GM19043 (cell line): ENCODE measurements at regions not wholly inside any gene's neighbourhood (a gene's known extent, or its start where the extent isn't known, plus 50 kb on each side); places are given as distances from the start of the nearest gene placed in this dataset.
A peak's percentile ranks its signal among the peaks of the same experiment; 100 is the strongest.
"Not testable (repeated sequence)": the region's sequence is repeated elsewhere in the genome, so short reads cannot be mapped to it uniquely, and the experiment has no call there.

Source experiments
- ATAC-seq: cut with Tn5 transposase; IDR thresholded peaks from one replicate; pipeline ENCODE4 v1.9.1; 2021; ENCODE audit warnings: low read depth; ENCODE audit not compliant: unreplicated experiment

DNA sequence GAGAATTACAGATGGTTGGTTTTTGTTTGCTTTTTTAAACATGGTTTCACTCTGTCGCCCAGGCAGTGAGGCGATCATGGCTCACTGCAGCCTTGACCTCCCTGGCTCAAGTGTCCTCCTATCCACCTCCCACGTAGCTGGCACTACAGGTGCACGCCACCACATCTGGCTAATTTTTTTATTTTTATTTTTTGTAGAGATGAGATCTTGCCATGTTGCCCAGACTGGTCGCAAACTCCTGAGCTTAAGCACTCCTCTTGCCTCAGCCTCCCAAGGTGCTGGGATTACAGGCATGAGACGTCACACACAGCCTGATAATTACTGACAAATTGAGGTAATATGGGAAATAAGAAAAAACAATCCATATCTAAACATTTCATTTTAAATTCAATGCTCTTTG lies 110.5 kb upstream of the ZSWIM2 start:
- ATAC-seq: no peak

DNA sequence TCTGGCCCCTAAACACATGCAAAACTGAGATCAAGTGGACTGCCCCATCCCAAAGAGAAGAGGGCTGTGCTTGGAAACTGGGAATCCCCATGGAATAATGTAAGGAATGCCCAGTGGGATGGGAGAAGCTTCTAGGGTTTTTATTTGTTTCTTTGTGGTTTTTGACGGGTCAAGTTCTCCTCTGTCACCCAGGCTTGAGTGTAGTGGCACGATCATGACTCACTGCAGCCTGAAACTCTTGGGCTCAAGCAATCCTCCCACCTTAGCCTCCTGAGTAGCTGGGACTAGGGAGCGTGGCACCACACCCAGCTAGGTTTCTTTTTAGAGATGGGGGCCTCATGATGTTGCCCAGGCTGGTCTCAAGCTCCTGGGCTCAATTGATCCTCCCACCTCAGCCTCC lies 101.7 kb upstream of the ZSWIM2 start:
- ATAC-seq: no peak

DNA sequence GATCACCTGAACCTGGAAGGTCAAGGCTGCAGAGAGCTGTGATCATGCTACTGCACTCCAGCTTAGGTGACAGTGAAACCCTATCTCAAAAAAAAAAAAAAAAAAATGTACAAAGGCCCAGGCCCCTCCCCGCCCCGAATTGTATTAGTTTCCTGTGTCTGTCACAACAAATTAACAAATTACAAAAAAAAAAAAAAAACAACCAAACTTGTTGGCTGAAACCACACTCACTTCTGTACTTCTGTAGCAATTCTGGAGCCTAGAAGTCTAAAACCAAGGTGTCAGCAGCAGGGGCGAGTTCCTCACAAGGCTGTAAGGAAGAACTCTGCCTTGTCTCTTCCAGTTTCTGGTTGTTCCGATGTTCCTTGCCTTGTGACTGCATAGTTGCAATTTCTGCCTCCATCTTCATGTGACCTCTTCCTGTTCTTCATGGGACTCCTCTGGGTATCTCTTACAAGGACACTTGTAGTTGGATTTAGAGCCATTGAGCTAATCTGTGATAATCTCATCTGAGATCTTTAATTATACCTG lies 100.8 kb upstream of the ZSWIM2 start:
- ATAC-seq: no peak

DNA sequence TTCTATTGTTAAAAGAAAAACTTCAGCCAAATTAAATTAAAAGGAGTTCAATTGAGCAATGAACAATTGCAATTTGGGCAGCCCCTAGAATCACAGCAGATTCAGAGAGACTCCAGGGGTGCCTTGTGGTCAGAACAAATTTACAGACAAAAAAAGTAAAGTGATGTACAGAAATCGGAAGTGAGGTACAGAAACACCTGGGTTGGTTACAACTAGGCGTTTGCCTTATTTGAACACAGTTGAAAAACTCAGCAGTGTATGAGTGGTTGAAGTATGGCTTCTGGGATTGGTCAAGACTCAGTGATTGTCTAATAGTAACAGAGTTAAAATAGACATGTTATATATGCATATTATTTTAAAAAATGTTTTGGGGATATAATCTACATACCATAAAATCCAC lies 98.5 kb upstream of the ZSWIM2 start:
- ATAC-seq: no peak

DNA sequence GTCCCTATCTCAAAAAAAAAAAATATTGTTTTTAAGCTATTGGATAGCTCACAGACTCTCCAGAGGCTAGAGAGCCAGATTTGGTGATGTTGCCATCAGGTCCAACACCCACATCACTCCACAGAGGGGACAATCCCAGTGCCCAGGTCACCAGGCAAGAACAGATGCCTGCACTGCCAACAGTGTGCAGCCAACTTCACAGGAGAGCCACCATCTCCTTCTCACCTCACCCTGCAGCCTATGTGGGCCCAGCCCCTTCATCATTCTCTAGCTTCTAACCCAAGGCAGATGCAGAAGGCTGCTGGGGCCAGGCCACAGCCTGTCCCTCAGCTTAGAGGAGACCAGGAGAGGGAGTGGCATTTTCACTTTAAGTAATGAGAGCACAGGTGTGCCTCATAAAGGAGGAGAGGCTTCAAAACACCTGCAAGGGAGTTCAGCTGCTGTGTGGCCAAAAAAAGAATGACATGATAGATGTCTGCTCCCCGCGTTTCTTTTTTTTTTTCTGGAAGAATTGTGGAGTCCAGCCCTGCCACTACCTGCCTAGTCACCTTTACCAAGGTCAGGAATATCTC lies 98.0 kb upstream of the ZSWIM2 start:
- no peak for ATAC-seq

DNA sequence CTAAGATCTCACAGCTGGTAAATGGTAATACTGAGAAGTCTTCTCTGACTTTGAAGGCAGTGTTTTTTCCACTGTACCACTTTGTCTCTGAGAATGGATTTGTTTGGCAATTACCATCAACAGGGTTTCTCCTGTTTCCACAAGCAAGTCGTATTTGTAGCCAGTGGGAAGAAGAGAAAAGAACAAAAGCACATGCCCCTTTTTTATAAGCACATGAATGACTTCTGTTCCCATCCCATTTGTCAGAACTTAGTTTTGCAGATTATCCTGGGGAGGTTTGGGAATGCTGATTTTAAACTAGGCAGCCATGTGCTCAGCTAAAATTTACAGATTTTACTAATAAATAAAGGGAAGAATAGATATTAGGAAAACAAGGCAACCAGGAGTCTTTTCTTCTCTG lies 92.9 kb upstream of the ZSWIM2 start:
- no peak for ATAC-seq

DNA sequence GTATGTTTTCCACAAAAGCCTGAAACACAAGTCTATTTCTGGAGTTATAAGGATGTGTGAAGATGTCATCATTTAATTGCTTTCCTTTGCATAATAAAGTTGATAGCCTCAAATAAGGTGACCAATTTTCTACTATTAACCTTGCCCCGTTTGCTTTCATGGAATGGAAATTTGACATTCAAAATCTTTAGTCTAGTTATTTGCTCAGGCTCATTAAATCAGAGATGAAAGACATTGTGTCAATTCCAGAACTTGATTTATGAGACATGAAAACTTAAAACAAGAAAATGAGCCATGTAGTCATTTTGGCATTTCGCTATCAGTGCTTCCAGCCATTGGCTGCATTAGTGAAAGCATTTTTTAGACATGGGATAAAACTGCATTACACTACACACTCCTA lies 91.5 kb upstream of the ZSWIM2 start:
- ATAC-seq: no peak

DNA sequence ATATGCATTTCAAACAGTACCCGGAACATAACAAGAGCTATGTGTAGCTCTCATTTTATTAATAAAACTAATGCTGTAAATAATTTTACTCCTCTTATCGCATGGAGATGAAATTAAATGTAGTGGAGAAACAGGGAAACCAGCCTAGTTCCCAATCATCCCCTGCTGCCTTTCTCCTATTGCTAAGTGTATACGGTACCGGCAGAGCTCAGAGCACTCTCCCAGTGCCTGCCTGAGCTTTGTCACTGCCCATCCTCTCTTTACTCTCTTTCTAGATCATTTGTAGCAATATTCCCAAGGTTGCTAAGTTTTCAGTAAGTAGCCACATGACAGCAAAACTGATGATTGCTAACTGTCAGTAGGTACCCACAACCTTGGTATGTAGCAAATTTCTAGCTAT lies 85.5 kb upstream of the ZSWIM2 start:
- no peak for ATAC-seq

DNA sequence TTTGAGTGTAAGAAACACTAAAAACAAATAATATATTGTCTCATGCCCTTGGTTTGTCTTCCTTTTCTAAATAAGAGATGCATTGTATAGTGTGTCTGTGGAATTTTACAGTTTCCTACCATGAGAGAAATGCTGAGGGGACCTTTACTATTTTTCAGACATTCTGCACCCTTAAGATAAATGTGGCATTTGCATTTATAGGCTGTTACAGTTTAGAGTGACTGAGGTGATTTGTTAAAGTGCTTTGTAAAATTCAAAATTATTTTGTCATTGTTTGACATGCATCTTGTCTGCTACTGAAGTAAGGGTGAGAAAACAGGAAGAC lies 78.9 kb upstream of the ZSWIM2 start:
- ATAC-seq: no peak

DNA sequence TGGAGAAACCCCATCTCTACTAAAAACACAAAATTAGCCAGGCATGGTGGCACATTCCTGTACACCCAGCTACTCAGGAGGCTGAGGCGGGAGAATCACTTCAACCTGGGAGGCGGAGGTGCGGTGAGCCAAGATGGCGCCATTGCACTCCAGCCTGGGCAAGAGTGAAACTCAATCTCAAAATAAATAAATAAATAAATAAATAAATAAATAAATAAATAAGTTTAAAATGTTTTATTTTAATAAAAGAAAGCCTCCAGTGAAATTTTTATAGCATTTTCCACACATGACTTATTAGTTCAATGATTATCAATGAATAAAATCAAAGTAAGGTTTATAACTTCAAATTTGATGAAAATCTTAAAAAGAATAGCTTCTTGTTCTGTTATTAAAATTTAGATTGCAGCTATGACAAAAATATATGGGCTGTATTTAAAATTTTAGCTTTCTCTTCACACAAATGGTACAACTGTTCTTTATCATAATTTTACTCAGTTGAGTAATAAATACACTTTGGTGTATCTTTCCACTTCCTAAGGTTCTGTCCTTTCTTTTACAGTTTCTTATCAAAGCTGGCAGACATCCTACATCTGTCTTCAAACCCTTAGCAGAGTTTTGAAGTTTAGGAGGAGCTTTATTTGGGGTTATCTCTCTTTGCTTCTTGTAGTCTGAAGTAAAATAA lies 78.4 kb upstream of the ZSWIM2 start:
- ATAC-seq: no peak

DNA sequence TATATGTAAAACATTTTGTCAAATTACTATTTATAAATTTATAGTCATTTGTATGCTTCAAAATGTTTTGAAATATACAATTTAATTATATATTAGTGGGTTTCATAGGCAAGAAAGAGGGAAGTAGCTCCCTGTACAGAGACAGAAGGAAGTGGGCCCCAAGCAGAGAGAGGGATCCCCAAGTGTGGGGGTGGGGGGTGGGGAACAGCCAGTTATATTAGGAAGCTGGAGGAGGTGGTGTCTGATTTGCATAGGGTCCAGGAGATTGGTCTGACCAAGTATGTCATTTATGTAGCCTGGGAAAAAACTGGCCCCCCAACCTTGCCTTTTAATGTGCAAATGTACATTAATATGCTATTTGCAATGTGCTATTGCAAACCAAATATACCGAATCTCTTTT lies 76.5 kb upstream of the ZSWIM2 start:
- ATAC-seq: no peak

DNA sequence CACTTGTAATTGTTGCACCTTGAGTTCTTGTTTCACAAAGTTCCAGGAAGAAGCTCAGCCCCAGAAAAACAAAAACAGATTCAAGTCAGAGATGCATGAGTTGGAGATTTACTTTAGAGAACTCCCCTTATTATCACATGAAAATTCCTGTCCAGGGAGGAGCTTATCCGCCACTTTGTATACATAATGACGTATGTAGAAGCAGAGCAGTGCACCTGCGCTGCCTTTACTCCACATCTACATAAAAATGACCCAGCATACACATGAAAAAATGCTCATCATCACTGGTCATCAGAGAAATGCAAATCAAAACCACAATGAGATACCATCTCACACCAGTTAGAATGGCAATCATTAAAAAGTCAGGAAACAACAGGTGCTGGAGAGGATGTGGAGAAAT lies 73.3 kb upstream of the ZSWIM2 start:
- not testable (repeated sequence) for ATAC-seq

DNA sequence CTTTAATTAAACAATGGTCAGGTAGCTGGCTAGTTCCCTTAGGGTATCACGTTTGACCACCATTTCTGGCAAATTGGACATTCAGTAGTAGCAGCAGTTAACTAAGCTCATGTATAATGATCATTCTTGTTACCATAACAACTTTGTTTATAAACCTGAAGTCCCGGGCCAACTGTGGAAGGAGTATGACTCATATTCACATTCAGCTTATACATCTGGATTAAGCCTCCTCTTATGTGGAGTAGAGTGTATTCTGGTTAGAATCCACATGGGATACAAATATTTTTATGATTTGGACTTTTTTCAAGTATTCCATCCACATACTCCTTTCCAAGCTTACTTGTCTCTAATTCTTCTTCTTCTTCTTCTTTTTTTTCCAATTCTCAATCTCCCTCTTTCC lies 70.3 kb upstream of the ZSWIM2 start:
- no peak for ATAC-seq

DNA sequence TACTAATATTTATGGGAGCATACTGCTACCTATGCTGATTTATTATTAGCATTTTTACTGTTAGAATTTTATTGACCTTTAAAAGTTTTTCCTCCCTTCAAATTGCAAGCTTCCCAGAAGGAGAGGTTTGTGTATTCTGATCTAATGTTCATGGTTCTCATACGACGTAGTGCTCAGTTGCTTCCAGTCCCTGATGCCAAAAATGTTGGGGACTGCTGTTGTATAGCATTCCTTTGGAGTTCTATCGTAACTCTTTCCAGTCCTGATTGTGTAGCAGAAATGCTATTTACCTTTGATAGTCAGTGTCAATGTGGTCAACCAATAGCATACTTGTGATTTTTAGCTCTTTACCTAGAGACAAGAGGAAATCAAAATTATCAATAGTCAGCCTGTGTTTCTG lies 69.5 kb upstream of the ZSWIM2 start:
- no peak for ATAC-seq

DNA sequence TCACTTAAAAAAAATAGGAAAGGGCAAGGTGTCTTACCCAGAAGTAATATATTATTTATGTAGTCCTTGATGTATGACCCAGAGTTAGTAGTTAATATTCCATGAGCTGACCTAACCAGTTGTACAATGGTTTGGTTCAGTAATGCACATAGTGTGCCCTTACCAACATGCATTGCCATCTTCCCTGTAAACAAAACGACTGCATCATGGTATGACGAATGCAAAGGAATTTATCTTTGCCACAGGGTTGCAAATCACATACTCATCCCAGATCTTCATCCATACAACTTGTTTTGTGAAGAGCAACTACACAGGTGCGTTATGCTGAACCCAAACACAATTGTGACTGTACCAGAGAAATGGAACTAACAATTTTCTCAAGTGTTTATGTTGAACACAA lies 68.9 kb upstream of the ZSWIM2 start:
- ATAC-seq: no peak

DNA sequence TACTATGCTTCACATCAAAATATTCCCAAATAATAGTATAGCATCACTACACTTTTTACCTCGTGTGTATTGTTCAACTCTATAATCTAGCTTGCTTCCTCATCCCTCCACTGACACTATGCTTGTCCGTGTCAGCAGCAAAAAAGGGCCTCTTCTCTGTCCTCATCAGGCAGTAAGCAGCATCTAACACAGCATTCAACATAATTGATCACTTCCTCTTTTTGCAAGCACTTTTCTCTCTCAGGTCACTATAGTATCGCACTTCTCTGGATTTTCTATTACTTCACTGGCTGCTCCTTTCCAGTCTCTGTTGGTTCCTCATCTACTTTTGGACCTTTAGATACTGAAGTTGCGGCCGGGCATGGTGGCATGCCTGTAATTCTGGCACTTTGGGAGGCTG lies 64.9 kb upstream of the ZSWIM2 start:
- peak; percentile 97 for ATAC-seq

DNA sequence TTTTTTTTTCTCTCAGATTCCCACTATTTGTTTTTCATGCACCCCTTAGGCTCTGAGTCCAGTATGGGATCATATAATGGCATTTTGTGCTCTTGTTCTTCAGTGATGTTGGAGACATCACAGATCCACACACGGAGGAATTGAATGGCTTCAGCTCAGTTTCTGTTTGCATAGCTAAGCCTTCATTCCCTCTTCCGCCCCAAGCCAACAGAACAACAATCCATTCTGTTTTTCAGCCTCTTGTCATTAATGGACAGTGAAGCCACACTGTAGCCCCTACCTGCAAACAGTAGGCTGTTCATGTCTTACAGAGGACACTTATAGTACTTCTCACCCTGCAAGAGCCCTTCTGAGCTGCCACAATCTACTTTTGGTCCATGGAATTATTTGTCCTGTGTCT lies 64.0 kb upstream of the ZSWIM2 start:
- no peak for ATAC-seq

DNA sequence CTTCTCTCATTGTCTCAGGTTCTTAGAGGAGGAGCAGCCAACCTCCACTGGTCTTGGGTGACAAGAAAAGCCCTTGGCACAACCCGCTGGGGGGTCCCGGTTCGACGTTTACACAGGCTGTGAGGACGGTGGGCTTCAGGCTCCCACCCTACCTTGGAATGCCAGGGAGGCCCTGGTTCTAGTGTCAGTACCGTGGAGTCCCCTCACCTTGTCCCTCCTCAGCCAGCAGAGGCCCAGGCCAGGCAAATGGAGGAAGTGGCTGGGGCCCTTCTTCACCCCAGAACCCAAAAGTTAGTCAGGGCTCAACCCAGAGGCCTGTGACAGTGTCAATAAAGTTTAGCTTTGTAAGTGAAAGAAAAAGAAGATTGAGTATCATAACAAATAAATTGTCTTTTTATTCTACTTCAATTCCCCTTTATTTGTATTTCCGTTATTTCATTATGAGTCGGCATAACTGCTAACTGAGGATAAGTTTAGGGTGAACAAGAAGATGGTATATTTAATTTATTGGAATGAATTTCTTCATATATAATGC lies 62.6 kb upstream of the ZSWIM2 start:
- no peak for ATAC-seq

DNA sequence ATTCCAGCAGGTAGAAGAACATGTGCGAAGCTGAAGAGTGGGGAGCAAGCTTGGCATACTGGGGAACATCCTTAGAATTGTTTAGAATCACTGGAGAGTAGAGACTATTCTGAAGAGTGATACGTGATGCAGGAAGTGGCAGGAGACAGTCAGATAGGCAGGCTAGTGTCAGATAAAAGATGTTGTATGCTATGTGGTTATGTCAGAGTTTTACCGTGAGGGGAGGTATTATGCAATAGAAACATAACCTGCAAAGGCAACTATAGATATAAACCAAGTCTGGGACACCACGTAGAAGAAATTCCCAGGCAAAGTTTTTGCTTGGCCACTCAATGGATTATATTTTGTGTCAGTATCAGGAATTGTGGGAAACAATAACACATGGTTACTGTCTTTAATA lies 62.0 kb upstream of the ZSWIM2 start:
- no peak for ATAC-seq

DNA sequence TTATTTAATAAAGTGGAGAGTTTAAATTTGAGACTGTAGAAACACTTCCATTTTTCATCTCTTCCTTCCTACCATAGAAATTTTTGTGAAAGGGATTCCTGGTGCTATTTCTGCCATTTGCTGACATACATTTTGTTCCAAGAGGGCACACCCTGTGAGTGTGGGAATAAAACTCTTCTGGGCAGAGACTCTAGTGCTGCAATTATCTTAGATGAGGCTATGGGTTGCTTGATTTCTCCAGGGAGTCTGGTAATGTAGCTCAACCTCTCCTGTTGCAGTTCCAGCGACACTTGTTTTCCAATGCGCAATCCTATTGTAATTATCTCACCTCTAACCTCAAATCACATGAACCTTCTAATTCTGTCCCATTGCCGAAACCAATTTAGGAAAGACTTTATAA lies 60.1 kb upstream of the ZSWIM2 start:
- ATAC-seq: no peak

DNA sequence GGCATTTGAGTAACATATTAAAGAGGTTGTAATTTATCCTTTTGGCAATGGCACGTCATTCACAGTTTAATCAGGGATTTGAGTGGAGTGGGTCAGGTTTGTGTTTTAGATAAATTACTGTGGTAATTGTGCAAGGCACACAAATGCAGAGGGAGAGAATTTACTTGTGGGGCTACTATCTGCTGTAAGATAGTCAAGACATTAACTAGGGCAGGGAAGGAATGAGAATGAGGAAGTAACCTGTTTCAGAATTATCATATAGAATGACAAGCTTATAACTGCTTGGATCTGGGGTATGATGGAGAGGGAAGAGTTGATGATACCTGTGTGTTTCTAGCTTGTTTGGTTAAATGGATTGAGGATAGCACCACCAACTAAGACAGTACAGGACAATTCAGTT lies 58.9 kb upstream of the ZSWIM2 start:
- ATAC-seq: no peak

DNA sequence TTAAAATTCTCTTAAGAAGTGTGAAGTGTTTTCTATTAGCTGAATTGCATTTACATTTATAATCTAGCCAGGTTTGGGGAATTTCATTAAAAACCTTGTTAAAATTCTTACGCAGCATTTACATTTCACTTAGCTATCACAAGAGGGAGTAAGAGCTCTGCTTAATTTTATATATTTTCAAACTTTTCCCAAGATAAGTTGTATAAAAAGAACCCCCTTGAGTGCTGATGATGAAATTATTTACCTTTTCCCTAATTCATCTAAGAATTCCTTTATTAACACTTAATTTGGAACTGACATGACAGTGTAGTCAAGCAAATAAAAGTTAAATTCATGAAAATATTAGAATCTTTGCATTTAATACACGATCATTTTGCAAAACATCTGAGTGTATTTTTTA lies 54.2 kb upstream of the ZSWIM2 start:
- no peak for ATAC-seq
